ENCODE measurements at regions not wholly inside any gene's neighbourhood (a gene's known extent, or its start where the extent isn't known, plus 50 kb on each side); places are given as distances from the start of the nearest gene placed in this dataset.

DNA sequence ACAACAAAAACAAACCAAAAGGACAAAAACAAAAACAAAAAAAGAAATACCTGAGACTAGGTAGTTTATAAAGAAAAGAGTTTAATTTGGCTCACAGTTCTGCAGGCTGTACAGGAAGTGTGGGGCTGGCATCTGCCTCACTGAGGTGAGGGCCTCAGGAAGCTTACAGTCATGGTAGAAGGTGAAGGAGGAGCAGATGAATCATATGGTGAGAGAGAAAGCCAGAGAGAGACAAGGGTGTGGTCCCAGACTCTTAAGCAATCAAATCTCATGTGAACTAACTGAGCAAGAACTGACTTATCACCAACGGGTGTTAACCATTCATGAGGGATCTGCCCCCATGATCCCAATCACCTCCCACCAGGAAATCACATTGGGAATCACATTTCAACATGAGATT lies 58.8 kb upstream of the ZBED5 start:
- H3K4me1 ChIP-seq (replicated peaks in 1 of 2), result no peaks in the 10 kb centered on the region
- 0% methylated on average over 1 of the region's 1 CpG; no CpG with 5 or more reads in 9 of the 10 experiments for WGBS, 10 experiments
- H3K27ac ChIP-seq, result no peak overlapping the region
- ATAC-seq (replicated peaks in 6 of 8), result peak in 2 of 8 experiments; percentile 63 to 75
- in situ Hi-C loops (cut with MboI; ENCODE audit: low pct_unique_long_range_greater_than_20kb in 2 of 9, low sequenced_read_pairs in 9 of 9, unreplicated experiment in 9 of 9), result loop anchor here in 1 of 9 experiments (25.0 kb wide), 1 partner anchor 129 kb away; no protein-coding TSS in a partner anchor
- no peak overlapping the region for H3K4me3 ChIP-seq

DNA sequence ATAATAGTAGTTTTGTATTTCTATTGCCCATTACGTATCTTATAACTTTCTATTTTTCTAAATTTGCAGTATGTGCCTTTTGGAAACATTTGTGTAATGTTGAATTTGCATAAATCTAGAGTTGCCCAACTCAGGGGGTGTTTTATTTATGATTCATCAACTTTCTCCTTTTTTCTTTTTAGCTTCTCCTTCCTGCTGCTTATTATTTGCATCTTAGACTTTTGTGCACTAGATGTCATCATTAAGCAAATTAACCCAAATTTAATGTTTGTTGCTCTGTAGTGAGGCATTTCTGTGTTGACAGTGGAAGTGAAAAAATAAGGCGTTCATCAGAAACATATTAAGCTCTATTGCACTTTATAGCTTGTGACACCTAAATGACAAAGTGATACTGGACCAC lies 56.2 kb upstream of the ZBED5 start:
- H3K4me1 ChIP-seq (replicated peaks in 1 of 2), result no peaks in the 10 kb centered on the region
- 17 to 94% (median 80%) methylated on average over 2 of the region's 2 CpGs for WGBS, 10 experiments
- no peak overlapping the region for H3K27ac ChIP-seq
- in situ Hi-C loops (cut with MboI; ENCODE audit: low pct_unique_long_range_greater_than_20kb in 2 of 9, low sequenced_read_pairs in 9 of 9, unreplicated experiment in 9 of 9), result loop anchor here in 1 of 9 experiments (25.0 kb wide), 1 partner anchor 127 kb away; no protein-coding TSS in a partner anchor
- ATAC-seq (replicated peaks in 6 of 8), result peak in 2 of 8 experiments; percentile 26 to 43
- no peak overlapping the region for H3K4me3 ChIP-seq

GRCh38 chr11:10913075-10913474 lies 55.2 kb upstream of the ZBED5 start:
- ATAC-seq (replicated peaks in 6 of 8), result peak in 1 of 8 experiments; percentile 56
- in situ Hi-C loops (cut with MboI; ENCODE audit: low pct_unique_long_range_greater_than_20kb in 2 of 9, low sequenced_read_pairs in 9 of 9, unreplicated experiment in 9 of 9), result loop anchor here in 1 of 9 experiments (25.0 kb wide), 1 partner anchor 126 kb away; no protein-coding TSS in a partner anchor
- Histone ChIP-seq H3K4me3 (no peak overlapping the region), H3K27ac (no peak overlapping the region), H3K4me1 (replicated peaks in 1 of 2) (no peaks in the 10 kb centered on the region)
- 0 to 83% (median 50%) methylated on average over 1 of the region's 1 CpG; no CpG with 5 or more reads in 1 of the 10 experiments for WGBS, 10 experiments

- Histone ChIP-seq H3K4me1 (replicated peaks in 1 of 2) (no peaks in the 10 kb centered on the region), H3K4me3 (no peak overlapping the region), H3K27ac (no peak overlapping the region)
- ATAC-seq (replicated peaks in 6 of 8), result no peak
- 60 to 100% (median 83%) methylated on average over 1 to 7 of the region's 7 CpGs; no CpG with 5 or more reads in 1 of the 10 experiments for WGBS, 10 experiments
- in situ Hi-C loops (cut with MboI; ENCODE audit: low pct_unique_long_range_greater_than_20kb in 2 of 9, low sequenced_read_pairs in 9 of 9, unreplicated experiment in 9 of 9), result loop anchor here in 1 of 9 experiments (25.0 kb wide), 1 partner anchor 125 kb away; no protein-coding TSS in a partner anchor
Measured at GRCh38 chr11:10911907-10912306, 54.1 kb upstream of the ZBED5 start.

GRCh38 chr11:10909141-10909883 lies 51.5 kb upstream of the ZBED5 start:
- peak in 1 of 8 experiments; percentile 7 for ATAC-seq (replicated peaks in 6 of 8)
- no peak overlapping the region for H3K27ac ChIP-seq
- no peaks in the 10 kb centered on the region for H3K4me1 ChIP-seq (replicated peaks in 1 of 2)
- no peak overlapping the region for H3K4me3 ChIP-seq
- 69 to 96% (median 84%) methylated on average over 1 to 7 of the region's 8 CpGs; no CpG with 5 or more reads in 2 of the 10 experiments for WGBS, 10 experiments
- in situ Hi-C loops (cut with MboI; ENCODE audit: low pct_unique_long_range_greater_than_20kb in 2 of 9, low sequenced_read_pairs in 9 of 9, unreplicated experiment in 9 of 9), result loop anchor here in 1 of 9 experiments (25.0 kb wide), 1 partner anchor 122 kb away; no protein-coding TSS in a partner anchor

DNA sequence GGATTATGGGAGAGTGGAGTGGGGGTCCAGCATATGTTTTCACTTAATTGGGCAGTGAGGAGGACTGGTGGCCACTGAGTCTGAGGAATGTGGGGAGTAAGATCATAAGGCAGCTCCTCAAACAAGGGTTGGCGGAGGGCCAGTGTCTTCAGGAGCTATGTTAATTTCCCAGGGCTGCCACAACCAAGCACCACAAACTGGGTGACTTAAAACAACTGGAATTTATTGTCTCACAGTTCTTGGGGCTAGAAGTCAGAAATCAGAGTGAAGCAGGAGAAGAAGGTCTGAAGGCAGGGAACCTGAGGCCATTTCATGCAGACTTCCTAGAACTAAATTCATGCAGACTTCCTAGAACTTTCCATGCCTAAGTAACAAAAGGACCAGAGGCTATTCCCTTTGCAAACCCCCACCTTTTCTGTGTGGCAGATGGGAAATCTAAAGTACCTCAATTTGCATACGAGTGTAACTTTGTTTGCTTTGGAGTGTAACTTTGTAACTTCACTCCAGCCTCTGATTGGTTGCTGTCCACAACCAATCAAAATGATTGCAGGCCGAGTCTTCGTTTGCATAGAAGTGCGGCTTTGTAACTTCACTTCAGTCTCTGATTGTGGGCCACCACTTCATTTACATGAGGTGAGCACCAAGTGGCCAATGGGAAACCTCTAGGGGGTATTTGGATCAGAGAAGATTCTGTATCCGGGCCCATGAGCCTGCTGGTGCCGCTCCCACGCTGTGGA lies 50.5 kb upstream of the ZBED5 start:
- Histone ChIP-seq H3K4me3 (no peak overlapping the region), H3K4me1 (replicated peaks in 1 of 2) (no peaks in the 10 kb centered on the region), H3K27ac (no peak overlapping the region)
- WGBS, 10 experiments, result 72 to 90% (median 82%) methylated on average over 3 to 8 of the region's 8 CpGs; no CpG with 5 or more reads in 1 of the 10 experiments
- ATAC-seq (replicated peaks in 6 of 8), result peak in 3 of 8 experiments; percentile 76 to 85 (median 83)
- in situ Hi-C loops (cut with MboI; ENCODE audit: low pct_unique_long_range_greater_than_20kb in 2 of 9, low sequenced_read_pairs in 9 of 9, unreplicated experiment in 9 of 9), result loop anchor here in 1 of 9 experiments (25.0 kb wide), 1 partner anchor 121 kb away; no protein-coding TSS in a partner anchor
